GM18861 (cell line): ENCODE measurements at regions not wholly inside any gene's neighbourhood (a gene's known extent, or its start where the extent isn't known, plus 50 kb on each side); places are given as distances from the start of the nearest gene placed in this dataset.
"Not testable (repeated sequence)": the region's sequence is repeated elsewhere in the genome, so short reads cannot be mapped to it uniquely, and the experiment has no call there.

Experiments used
- ATAC-seq: cut with Tn5 transposase; IDR thresholded peaks from one replicate; pipeline ENCODE4 v1.9.1; 2021; ENCODE audit not compliant: unreplicated experiment

DNA sequence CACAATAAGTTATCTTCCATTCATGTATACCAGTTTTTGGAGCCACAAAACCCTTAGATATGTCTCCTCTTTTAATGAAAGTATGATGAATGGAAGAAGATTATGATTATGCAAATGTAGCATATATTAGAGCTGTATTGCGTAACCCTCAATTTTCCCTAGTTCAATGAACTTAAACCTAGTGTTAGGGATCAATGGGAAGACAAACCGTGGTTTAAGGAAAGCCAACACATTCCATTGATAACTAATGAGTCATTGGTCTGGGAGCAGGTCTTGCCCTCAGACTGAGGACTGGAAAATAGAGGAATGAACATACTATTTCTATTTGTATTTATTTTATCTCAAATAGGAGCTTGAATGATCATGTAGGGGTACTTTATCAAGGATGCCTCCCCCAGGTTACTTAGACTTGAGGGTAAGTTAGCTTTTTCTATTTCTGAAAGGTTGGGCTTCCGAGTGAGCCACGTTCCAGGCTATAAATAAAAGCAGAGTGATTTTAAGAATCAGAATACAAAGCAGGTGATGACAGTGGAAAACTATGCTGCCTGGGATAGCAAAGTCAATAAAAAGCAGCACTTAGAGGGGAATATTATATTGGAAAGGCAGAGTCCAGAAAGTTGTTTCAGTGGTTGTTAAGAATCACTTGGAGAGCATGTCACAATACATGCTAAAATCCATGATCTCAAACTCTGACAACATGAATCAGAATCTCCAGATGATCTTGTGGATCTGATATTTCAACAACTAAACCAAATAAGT is 356.0 kb downstream of the ADAM29 start:
- ATAC-seq, result no peak

- ATAC-seq, result no peak
These were observed 359.7 kb downstream of the ADAM29 start for GRCh38 chr4:175277816-175278215.

DNA sequence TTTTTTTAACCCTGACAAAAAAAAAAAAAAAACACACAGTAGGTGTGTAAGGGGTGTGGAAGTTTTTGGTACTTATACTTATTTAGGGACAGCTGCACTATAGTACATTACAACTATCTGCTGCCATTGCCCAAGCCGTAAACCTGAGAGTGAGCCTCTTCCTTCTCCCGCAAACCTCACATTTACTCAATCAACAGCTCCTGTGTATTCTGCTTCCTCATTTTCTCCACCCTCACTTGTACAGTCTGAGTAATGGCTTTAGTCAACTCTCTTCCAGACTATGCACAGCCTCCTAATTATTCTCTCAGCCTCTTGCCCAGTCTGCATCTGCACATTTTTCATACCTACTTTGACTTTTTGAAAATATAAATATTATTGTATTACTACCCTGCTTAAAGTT is 362.0 kb downstream of the ADAM29 start:
- ATAC-seq, result no peak

- ATAC-seq, result no peak
These were observed 363.7 kb downstream of the ADAM29 start for GRCh38 chr4:175281894-175282293.

GRCh38 chr4:175282407-175282806 is 364.2 kb downstream of the ADAM29 start:
- ATAC-seq, result no peak

- no peak for ATAC-seq
These were observed 372.2 kb downstream of the ADAM29 start for GRCh38 chr4:175290401-175290800.

DNA sequence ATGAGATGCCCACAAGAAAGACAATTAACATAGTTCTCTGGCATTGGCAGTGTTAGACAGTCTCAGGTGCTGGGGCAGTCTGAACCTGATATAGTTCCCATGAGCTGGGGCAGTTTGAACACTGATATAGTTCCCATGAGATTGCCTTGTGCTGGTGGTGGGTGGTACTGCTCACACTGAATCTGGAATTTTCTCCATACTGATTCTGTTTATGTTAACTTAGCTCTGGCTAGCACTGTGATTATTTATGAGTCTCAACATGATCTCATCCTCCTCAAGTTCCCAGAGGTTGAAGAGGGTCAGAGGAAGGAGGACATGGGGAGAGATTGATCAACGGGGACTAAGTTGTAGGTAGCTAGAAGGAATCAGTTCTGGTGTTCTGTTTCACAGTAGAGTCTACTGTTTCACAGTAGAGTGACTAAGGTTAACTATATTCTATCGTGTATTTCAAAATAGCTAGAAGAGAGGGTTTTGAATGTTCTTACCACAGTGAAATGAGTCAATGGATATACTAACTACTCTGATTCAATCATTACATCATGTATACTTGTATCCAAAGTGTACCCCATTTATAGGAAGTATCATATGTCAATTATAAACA is 379.9 kb downstream of the ADAM29 start:
- no peak for ATAC-seq

DNA sequence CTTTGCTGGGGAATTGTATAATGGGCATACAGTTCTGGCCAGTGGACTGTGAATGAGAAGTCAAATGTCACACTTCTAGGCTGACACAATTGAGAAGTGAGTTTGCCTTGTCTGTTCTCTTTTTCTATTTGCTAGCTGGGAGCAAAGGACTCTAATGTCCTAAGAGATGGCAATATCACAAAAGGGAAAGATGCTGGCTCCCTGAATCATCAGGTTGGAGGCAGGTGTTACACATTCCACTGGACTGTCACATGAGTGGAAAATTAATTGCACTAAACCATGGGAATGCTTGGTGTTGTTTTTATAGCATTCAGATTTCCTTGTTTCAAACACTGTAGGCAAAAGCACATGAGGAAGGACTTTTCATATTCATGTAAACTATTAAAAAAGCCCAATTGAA is 388.3 kb downstream of the ADAM29 start:
- no peak for ATAC-seq

DNA sequence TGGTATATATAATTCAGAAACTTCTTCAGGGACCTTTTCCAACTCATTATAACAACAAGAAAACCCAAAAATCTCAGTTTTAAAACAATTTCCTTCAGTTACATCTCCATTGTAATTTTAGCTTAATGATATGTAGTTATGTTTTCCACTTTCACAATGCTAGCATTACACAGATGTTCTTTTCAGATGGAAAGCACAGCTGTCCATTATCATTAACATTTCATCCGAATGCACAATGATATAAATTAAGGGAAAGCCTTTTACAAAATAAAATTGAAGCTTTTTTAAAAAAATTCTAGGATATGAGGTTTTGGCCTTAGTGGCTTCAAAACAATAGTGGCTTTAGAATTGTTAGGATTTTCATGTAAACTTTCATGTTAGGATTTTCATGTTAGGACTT is 389.2 kb downstream of the ADAM29 start:
- no peak for ATAC-seq

DNA sequence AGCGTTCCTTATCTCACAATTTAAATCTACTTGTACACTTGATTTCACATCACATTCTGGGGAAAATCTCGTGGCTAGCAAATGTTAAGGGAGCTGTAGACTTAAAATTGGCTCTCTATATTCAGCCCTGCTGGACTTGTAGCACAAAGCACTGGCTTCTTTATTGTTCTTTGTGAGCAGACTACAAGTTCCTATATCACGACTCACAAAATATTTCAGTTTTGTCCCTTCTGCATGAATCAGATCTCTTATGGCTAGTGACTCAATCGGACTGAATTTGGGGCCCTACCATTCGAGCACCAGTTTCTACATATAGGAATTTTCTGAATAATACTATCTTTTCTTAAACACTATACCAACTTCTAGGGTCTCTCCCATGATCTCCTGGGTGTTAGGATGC is 390.1 kb downstream of the ADAM29 start:
- ATAC-seq, result no peak

DNA sequence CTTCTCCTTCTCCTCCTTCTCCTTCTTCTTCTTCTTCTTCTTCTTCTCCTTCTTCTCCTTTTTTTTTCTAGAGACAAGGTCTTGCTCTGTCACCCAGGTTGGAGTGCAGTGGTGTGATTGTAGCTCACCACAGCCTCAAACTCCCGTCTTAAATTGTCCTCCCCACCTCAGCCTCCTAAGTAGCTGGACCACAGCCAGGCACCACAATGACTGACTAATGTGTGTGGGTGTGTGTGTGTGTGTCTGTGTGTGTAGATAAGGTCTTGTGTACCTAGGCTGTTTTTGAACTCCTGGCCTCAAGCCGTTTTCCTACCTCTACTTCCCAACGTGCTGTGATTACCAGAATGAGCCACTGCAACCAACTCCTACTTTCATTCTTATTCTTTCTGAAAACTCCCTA is 390.9 kb downstream of the ADAM29 start:
- no peak for ATAC-seq

DNA sequence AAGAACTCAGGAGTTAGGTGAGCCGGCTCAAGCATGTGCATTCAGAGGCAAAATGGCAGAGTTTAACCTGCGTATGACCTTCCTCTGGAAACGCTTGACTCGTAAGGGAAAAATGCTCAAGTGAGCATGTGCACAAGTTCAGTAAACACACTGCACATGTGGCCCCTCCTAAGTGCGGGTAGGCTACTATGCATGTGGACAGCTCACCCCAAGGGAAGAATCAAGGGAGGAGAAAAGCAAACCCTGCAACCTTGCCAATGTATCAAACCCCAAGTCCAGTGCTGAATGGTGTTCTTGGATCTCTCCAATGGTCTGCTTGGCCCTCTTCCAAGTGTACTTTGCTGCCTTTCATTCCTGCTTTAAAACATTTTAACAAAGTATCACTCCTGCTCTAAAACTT is 407.1 kb downstream of the ADAM29 start:
- ATAC-seq, result no peak

DNA sequence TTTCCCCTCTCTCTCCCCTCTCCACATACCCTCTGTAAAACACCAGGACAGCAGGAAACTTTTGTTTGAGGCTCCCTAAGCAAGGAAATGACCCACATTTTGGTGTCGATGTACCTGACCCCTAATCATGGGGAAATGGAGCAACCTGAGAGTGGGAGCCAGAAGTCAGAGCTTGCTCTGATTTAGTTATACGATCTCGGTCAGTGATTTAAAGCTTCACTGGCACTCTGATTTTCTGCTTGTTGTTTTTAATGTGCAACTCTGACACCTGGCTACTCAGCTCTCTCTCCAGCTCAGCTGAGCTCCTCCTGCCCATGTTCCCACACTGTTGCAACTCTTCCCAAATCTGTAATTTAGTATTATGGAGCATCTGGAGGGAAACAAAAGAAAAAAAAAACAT is 408.6 kb downstream of the ADAM29 start:
- ATAC-seq, result no peak

- no peak for ATAC-seq
These were observed 412.1 kb downstream of the ADAM29 start for GRCh38 chr4:175330236-175330635.

DNA sequence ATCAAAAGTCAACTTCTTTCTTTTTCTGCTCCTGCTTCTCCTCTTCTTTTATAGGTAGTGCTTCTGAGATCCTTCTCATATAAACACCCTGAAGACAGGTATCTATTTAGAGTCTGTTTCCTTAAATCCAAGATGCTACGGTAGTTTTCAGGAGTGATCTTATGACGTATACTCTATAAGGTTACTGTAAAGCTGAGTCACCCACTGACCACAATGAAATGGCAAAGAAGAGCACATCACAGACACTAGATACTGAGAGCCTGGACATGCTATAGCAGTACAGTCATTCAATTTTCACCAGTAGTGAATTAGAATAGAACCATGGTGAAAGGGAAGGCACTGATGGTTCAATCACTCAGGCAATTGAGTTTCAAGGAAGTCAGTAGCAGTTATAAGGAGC is 412.5 kb downstream of the ADAM29 start:
- ATAC-seq, result no peak

DNA sequence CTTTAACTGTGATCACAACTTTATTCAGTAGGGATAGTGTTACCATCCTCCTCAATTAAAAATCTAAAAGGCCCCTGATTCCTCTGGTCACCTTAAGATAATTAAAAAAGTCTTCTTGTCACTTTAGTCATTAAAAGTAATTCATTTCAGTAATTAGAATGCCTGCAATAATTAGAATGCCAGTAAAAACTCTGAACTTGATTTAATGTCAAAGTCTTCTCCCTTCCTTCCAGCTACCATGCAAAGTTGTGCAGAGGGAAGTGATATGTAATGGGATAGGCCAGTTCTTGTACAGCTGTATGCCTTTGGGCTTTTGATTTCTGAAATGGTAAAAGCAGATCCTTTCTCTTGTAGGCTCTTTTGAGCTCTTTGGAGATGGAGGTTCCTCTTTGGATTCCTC is 417.2 kb downstream of the ADAM29 start:
- ATAC-seq, result no peak

- not testable (repeated sequence) for ATAC-seq
These were observed 418.4 kb downstream of the ADAM29 start for GRCh38 chr4:175336570-175336969.

DNA sequence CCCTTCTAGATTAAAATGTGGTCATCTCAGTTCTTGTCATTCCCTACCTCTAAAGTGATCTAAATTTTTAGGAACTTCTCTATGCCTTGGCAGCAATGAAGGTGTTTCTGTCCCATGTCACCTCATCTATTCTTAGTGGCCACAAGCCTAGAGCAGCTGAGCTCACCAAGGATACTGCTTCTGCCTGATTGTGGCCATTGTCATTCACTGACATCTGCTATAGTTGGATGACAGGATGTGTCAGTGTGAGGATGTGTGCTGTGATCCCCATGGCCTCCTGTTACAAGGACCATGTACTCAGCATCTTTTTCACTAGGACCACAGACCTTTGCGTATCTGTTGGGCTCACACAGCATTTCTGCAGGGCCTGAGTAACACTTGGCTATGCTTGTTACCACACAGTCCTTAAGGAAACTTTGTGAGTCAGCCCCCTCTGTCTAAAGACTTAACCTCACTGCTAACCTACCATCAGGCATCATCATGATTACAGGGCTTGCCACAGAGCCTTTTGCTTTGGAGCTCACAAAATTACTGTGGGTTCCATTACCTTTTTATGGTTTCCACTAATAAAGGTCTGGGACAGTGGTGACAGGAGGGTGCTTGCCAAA is 421.0 kb downstream of the ADAM29 start:
- no peak for ATAC-seq

GRCh38 chr4:175341203-175341755 is 423.1 kb downstream of the ADAM29 start:
- no peak for ATAC-seq

DNA sequence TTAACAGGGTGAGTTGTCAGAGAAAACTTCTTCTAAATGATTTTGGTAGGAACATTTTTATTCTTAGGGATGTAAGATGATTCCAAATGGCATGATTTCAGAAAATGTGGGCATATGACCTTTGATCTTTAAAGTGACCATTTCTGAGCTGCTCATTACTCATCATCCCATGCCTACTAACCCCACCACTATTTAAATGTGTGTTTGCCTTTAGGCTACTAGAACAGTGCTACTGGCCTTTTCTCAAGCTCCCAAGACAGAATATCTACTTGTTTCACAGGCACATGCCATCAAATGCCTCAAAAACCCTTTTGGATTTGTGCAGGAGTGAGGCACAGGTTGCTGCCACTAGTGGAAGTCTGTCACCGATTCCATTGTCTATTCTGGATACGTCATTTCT is 428.2 kb downstream of the ADAM29 start:
- no peak for ATAC-seq

DNA sequence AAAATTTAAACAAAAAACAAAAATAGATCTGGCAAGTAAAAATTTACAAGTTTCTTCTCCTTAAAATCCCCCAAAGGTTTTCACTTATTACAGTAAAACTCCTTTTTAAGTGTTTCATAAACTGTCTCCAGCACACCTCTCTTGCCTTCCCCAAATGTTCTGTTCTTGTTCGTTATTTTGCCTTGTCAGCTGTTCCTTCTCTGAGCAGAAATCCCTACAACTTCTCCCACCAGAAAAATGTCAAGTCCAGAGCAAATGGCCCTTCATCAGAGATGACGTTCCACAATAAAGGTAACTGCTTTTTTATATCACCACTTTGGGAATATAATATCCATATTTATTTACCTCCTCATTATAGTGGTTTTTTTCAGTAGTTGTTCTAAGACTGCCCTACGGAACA is 432.1 kb downstream of the ADAM29 start:
- ATAC-seq, result no peak

- no peak for ATAC-seq
These were observed 433.3 kb downstream of the ADAM29 start for GRCh38 chr4:175351473-175351872.
